ENCODE measurements at regions not wholly inside any gene's neighbourhood (a gene's known extent, or its start where the extent isn't known, plus 50 kb on each side); places are given as distances from the start of the nearest gene placed in this dataset.

GRCh38 chr7:153642989-153643388 is 409.2 kb upstream of the DPP6 start:
- no peak for TF ChIP-seq CTCF (IDR thresholded peaks at IDR 0.05)
- TF ChIP-seq POLR2A (IDR thresholded peaks at IDR 0.05), result no peak
- no peak for TF ChIP-seq POLR2AphosphoS5 (IDR thresholded peaks at IDR 0.05)
